GM10266 (cell line): ENCODE measurements at regions not wholly inside any gene's neighbourhood (a gene's known extent, or its start where the extent isn't known, plus 50 kb on each side); places are given as distances from the start of the nearest gene placed in this dataset.

Source experiments
- DNase-seq: peaks from one replicate; pipeline ENCODE4 v3.0.0; 2012; ENCODE audit errors: extremely low spot score
- TF ChIP-seq, protein P1 (sequence below): IDR thresholded peaks from 2 replicates; pipeline ENCODE4 v1.5.1; 2012; ENCODE audit warnings: mild to moderate bottlenecking, low read depth; ENCODE audit not compliant: control insufficient read depth, insufficient read depth; ENCODE audit errors: missing control alignments

DNA sequence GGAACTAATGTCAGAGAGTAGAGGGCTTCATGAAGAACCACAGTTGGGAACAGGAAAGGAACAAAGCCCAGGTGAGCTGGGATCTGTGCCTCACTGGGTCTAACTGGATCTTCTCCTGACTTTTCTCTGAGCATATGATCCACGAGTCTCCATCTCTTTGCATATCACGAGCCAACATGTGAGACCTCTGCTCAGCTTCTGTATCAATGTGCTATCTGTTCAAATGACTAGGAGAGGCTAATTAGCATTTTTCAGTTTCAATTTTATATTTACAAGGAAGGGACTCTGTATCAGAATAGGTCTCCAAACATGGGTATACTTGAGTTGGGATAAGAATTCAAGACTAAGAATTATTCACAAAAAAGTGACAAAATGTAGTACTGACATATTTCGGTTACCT is 73.8 kb upstream of the SGCD start:
- TF ChIP-seq, protein P1, sequence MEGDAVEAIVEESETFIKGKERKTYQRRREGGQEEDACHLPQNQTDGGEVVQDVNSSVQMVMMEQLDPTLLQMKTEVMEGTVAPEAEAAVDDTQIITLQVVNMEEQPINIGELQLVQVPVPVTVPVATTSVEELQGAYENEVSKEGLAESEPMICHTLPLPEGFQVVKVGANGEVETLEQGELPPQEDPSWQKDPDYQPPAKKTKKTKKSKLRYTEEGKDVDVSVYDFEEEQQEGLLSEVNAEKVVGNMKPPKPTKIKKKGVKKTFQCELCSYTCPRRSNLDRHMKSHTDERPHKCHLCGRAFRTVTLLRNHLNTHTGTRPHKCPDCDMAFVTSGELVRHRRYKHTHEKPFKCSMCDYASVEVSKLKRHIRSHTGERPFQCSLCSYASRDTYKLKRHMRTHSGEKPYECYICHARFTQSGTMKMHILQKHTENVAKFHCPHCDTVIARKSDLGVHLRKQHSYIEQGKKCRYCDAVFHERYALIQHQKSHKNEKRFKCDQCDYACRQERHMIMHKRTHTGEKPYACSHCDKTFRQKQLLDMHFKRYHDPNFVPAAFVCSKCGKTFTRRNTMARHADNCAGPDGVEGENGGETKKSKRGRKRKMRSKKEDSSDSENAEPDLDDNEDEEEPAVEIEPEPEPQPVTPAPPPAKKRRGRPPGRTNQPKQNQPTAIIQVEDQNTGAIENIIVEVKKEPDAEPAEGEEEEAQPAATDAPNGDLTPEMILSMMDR = no peak
- no peak for DNase-seq

DNA sequence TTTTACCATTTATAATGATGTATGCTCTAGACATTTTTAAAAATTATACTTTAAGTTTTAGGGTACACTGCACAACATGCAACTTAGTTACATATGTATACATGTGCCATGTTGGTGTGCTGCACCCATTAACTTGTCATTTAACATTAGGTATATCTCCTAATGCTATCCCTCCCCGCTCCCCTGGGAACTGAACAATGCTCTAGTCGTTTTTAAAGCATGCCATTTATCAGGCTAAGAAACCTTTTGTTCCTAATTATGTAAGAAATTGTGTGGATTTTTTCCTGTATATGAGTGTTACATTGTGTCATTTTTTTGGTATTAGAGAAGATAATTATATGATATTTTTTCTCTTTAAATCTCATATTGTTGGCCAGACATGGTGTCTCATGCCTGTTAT is 72.8 kb upstream of the SGCD start:
- TF ChIP-seq, protein P1 = no peak
- no peak for DNase-seq

DNA sequence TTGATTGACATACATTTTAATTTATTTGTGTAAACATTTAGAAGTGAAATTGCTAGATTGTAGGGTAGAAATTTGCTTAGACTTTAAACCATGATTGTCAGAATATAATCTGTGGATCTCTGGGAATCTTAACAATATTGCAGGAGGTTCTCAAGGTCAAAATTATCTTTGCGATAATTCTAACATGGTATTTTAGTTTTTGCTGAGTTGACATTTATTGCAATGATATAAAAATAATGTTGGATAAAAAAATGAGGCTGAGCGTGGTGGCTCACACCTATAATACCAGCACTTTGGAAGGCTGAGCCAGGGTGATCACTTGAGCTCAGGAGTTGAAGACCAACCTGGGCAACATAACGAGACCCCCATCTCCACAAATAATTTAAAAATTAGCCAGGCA is 70.3 kb upstream of the SGCD start:
- TF ChIP-seq, protein P1 = no peak
- no peak for DNase-seq

DNA sequence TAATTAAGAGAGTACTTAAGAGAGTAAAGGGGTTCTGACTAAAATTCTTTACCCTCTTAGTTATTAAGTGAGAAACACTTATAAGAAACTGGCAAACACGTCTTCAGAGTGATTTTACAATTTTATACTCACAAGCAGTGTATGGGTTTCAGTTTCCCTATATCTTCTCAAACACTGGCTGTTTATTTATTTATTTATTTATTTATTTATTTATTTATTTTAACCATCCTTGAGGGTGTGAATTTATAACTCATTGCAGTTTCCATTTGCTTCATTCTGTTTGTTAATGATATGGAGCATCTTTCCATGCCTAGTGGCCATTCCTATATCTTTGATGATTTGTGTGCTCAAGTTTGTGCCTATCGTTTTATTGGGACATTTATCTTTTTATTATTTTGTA is 68.0 kb upstream of the SGCD start:
- DNase-seq = no peak
- TF ChIP-seq, protein P1 = no peak

DNA sequence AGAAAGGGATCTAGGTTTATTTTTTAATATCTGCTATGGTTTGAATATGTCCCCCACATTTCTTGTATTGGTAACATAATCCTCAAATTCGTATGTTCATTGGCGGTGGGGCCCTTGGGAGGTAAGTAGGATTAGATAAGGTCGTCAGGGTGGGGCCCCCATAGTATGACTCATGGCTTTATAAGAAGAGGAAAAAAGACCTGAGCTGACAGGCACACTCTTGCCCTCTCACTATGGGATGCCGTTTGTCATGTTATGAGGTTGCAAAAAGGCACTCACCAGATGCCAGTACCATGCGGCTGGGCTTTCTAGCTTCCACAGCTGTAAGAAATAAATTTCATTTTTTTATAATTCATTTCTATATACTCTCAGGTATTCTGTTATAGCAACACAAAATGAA is 67.3 kb upstream of the SGCD start:
- TF ChIP-seq, protein P1 = no peak
- no peak for DNase-seq

DNA sequence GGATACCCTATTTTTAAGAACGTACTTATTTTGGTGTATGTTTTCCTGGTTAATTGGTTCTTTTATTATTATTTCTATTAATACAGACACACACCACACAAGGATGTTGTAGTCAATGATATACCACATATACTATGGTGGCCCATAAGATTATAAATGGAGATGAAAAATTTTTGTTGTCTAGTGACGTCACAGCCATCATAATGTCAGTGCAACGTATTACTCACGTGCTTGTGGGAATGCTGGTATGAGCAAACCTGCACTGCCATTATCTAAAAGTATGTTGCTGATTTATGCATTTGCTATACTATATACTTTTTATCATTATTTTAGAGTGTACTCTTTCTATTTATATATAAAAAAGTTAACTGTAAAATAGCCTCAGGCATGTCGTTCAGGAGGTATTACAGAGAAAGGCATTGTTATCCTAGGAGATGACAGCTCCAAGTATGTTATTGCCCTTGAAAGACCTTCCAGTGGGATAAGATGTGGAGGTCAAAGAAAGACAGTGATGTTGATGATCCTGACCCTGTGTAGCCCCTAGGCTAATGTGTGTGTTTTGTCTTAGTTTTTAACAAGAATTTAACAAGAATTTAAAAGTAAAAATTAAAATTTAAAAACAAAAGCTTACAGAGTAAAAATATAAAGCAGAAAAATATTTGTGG is 65.6 kb upstream of the SGCD start:
- no peak for DNase-seq
- TF ChIP-seq, protein P1 = no peak

DNA sequence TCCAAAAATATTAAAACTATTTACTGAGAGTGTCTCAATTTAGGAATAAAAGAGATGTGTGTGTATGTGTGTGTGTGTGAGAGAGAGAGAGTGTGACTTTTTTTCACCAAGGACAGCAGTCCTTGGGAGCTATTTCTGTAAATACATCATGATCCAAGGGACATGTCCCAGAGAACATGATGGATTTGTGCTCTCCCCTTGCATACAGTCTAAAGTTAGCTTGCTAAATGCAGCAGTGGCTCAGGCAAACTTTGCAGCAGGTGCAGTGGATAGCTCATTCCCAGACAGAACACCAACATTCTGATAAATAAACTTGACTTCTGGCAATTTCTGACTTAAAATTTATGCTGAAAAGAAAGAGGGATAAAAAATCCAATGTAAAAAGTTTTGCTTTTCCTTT is 55.4 kb upstream of the SGCD start:
- TF ChIP-seq, protein P1 = no peak
- DNase-seq = no peak
